ENCODE measurements at regions not wholly inside any gene's neighbourhood (a gene's known extent, or its start where the extent isn't known, plus 50 kb on each side); places are given as distances from the start of the nearest gene placed in this dataset.

- DNase-seq: no peak
- intact Hi-C loops (cut with DNase I): no loop called here
- Histone ChIP-seq H3K9me3 (no peaks in the 10 kb centered on the region), H3K27me3 (no peaks in the 10 kb centered on the region), H3K4me1 (no peaks in the 10 kb centered on the region), H3K4me3 (replicated peaks in 1 of 3) (no peak overlapping the region), H3K27ac (no peak overlapping the region), H3K36me3 (no peaks in the 10 kb centered on the region)
- no peak for TF ChIP-seq CTCF (IDR thresholded peaks at IDR 0.05)
- no peak for TF ChIP-seq POLR2A (IDR thresholded peaks at IDR 0.05)
Observed at GRCh38 chr3:21154911-21155310, 596.1 kb downstream of the ZNF385D start.

- no peaks in the 10 kb centered on the region for H3K36me3 ChIP-seq
- H3K4me3 ChIP-seq (replicated peaks in 1 of 3): no peak overlapping the region
- no peaks in the 10 kb centered on the region for H3K27me3 ChIP-seq
- H3K9me3 ChIP-seq: no peaks in the 10 kb centered on the region
- no peak overlapping the region for H3K27ac ChIP-seq
- no peak for DNase-seq
- intact Hi-C loops (cut with DNase I): no loop called here
- WGBS, 2 donors: 86 to 88% methylated on average over 5 of the region's 5 CpGs
- no peak for TF ChIP-seq POLR2A (IDR thresholded peaks at IDR 0.05)
- TF ChIP-seq CTCF (IDR thresholded peaks at IDR 0.05): no peak
- H3K4me1 ChIP-seq: no peaks in the 10 kb centered on the region
Observed at GRCh38 chr3:21152555-21152954, 598.5 kb downstream of the ZNF385D start.

GRCh38 chr3:21142949-21143348 lies 608.1 kb downstream of the ZNF385D start:
- Histone ChIP-seq H3K27me3 (no peaks in the 10 kb centered on the region), H3K9me3 (no peaks in the 10 kb centered on the region), H3K4me1 (peaks cover 0 to 3% of the 10 kb centered on the region in 2 donors), H3K4me3 (replicated peaks in 1 of 3) (no peak overlapping the region), H3K27ac (no peak overlapping the region), H3K36me3 (no peaks in the 10 kb centered on the region)
- TF ChIP-seq CTCF (IDR thresholded peaks at IDR 0.05) (no peak), POLR2A (IDR thresholded peaks at IDR 0.05) (no peak)
- DNase-seq: peak in 1 of 2 donors; percentile 23
- WGBS, 2 donors: 80% methylated on average over 3 of the region's 3 CpGs
- intact Hi-C loops (cut with DNase I): no loop called here

GRCh38 chr3:21142031-21142430 lies 609.0 kb downstream of the ZNF385D start:
- no peaks in the 10 kb centered on the region for H3K27me3 ChIP-seq
- H3K36me3 ChIP-seq: no peaks in the 10 kb centered on the region
- WGBS, 2 donors: 30 to 43% methylated on average over 5 of the region's 5 CpGs
- H3K4me3 ChIP-seq (replicated peaks in 1 of 3): no peak overlapping the region
- intact Hi-C loops (cut with DNase I): no loop called here
- no peak overlapping the region for H3K27ac ChIP-seq
- peak; percentile 65 to 76 for DNase-seq
- TF ChIP-seq POLR2A (IDR thresholded peaks at IDR 0.05) (no peak), CTCF (IDR thresholded peaks at IDR 0.05) (no peak)
- no peaks in the 10 kb centered on the region for H3K9me3 ChIP-seq
- peaks cover 0 to 3% of the 10 kb centered on the region in 2 donors for H3K4me1 ChIP-seq

- H3K27ac ChIP-seq: no peak overlapping the region
- no peaks in the 10 kb centered on the region for H3K36me3 ChIP-seq
- DNase-seq: peak in 1 of 2 donors; percentile 4
- H3K27me3 ChIP-seq: no peaks in the 10 kb centered on the region
- intact Hi-C loops (cut with DNase I): no loop called here
- TF ChIP-seq POLR2A (IDR thresholded peaks at IDR 0.05) (no peak), CTCF (IDR thresholded peaks at IDR 0.05) (no peak)
- peaks cover 0 to 3% of the 10 kb centered on the region in 2 donors for H3K4me1 ChIP-seq
- no peaks in the 10 kb centered on the region for H3K9me3 ChIP-seq
- no peak overlapping the region for H3K4me3 ChIP-seq (replicated peaks in 1 of 3)
- WGBS, 2 donors: 5 to 6% methylated on average over 1 of the region's 1 CpG
Observed at GRCh38 chr3:21140785-21141184, 610.2 kb downstream of the ZNF385D start.

Measured in thyroid gland (tissue), 4 donors.